Calu3 (cell line): ENCODE measurements at regions not wholly inside any gene's neighbourhood (a gene's known extent, or its start where the extent isn't known, plus 50 kb on each side); places are given as distances from the start of the nearest gene placed in this dataset.
A peak's percentile ranks its signal among the peaks of the same experiment; 100 is the strongest.

Experiments
- BruUV-seq: library from RNA; stranded (reverse); fragments of 400-500 nt; replicated peaks from 2 replicates; lab custom pipeline; 2021; lab: Mats Ljungman, UMichigan
- CTCF ChIA-PET: fragments of 300-600 bp; sonication (Branson Sonifier 250); formaldehyde crosslinking; loops from one replicate; lab custom pipeline; 2022; ENCODE audit warnings: antibody characterized with exemption; lab: Charles Lee
- DNase-seq: peaks from one replicate; pipeline ENCODE4 v3.0.0; 2022
- H3K27ac Mint-ChIP-seq: one replicate; pipeline ENCODE4 v1.8.0; 2022; ENCODE audit warnings: mixed read lengths; ENCODE audit not compliant: unreplicated experiment
- H3K27me3 Mint-ChIP-seq: one replicate; pipeline ENCODE4 v1.8.0; 2022; ENCODE audit warnings: mixed read lengths; ENCODE audit not compliant: unreplicated experiment
- H3K36me3 Mint-ChIP-seq: one replicate; pipeline ENCODE4 v1.8.0; 2022; ENCODE audit warnings: mild to moderate bottlenecking, moderate library complexity, mixed read lengths; ENCODE audit not compliant: insufficient read depth, unreplicated experiment
- H3K4me1 Mint-ChIP-seq: one replicate; pipeline ENCODE4 v1.8.0; 2022; ENCODE audit warnings: mild to moderate bottlenecking, low read depth, mixed read lengths; ENCODE audit not compliant: unreplicated experiment
- H3K4me3 Mint-ChIP-seq: one replicate; pipeline ENCODE4 v1.8.0; 2022; ENCODE audit warnings: mild to moderate bottlenecking, low read depth, moderate library complexity, mixed read lengths; ENCODE audit not compliant: unreplicated experiment
- H3K9me3 Mint-ChIP-seq: one replicate; pipeline ENCODE4 v1.8.0; 2022; ENCODE audit warnings: low read depth, mixed read lengths; ENCODE audit not compliant: unreplicated experiment
- intact Hi-C: fragments of 100-400 bp; cut with micrococcal nuclease; formaldehyde crosslinking; loops from one replicate; pipeline ENCODE4 v1.10.0; 2022; ENCODE audit not compliant: unreplicated experiment
- TF ChIP-seq, protein P1 (sequence below): fragments of 200-600 bp; IDR thresholded peaks from one replicate; pipeline ENCODE4 v1.8.0; 2022; ENCODE audit warnings: antibody characterized with exemption; ENCODE audit not compliant: unreplicated experiment

GRCh38 chr1:163257763-163258162, 55.0 kb upstream of the RGS5 start:
- BruUV-seq, result no TSS peak
- CTCF ChIA-PET, result interaction anchor here (0.7 to 1.6 kb wide), 3 partner anchors 8 to 40 kb away, joined by 3 to 4 read pairs (median 3); no protein-coding TSS in a partner anchor
- no peaks in the 10 kb centered on the region for H3K9me3 Mint-ChIP-seq

GRCh38 chr1:163258181-163258580, 55.5 kb upstream of the RGS5 start:
- BruUV-seq, result no TSS peak
- H3K27me3 Mint-ChIP-seq, result no peaks in the 10 kb centered on the region
- H3K27ac Mint-ChIP-seq, result no peak overlapping the region
- H3K9me3 Mint-ChIP-seq, result no peaks in the 10 kb centered on the region
- intact Hi-C loops, result no loop called here
- DNase-seq, result no peak
- H3K4me3 Mint-ChIP-seq, result no peak overlapping the region
- no peaks in the 10 kb centered on the region for H3K4me1 Mint-ChIP-seq
- CTCF ChIA-PET, result interaction anchor here (0.7 to 1.6 kb wide), 2 partner anchors 9 to 40 kb away, joined by 3 read pairs; no protein-coding TSS in a partner anchor
- TF ChIP-seq, protein P1, sequence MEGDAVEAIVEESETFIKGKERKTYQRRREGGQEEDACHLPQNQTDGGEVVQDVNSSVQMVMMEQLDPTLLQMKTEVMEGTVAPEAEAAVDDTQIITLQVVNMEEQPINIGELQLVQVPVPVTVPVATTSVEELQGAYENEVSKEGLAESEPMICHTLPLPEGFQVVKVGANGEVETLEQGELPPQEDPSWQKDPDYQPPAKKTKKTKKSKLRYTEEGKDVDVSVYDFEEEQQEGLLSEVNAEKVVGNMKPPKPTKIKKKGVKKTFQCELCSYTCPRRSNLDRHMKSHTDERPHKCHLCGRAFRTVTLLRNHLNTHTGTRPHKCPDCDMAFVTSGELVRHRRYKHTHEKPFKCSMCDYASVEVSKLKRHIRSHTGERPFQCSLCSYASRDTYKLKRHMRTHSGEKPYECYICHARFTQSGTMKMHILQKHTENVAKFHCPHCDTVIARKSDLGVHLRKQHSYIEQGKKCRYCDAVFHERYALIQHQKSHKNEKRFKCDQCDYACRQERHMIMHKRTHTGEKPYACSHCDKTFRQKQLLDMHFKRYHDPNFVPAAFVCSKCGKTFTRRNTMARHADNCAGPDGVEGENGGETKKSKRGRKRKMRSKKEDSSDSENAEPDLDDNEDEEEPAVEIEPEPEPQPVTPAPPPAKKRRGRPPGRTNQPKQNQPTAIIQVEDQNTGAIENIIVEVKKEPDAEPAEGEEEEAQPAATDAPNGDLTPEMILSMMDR, result no peak
- H3K36me3 Mint-ChIP-seq, result no peaks in the 10 kb centered on the region

More at GRCh38 chr1:163257763-163258162, 55.0 kb upstream of the RGS5 start:
- DNase-seq, result no peak
- Mint-ChIP-seq H3K4me3 (no peak overlapping the region), H3K4me1 (no peaks in the 10 kb centered on the region), H3K36me3 (no peaks in the 10 kb centered on the region), H3K27me3 (no peaks in the 10 kb centered on the region), H3K27ac (no peak overlapping the region)
- TF ChIP-seq, protein P1, result no peak
- intact Hi-C loops, result no loop called here

GRCh38 chr1:163263818-163264655, 57.7 kb upstream of the NUF2 start:
- Mint-ChIP-seq H3K4me3 (no peak overlapping the region), H3K9me3 (no peaks in the 10 kb centered on the region), H3K27me3 (no peaks in the 10 kb centered on the region), H3K4me1 (peaks cover 10% of the 10 kb centered on the region), H3K27ac (no peak overlapping the region), H3K36me3 (no peaks in the 10 kb centered on the region)
- intact Hi-C loops, result loop anchor here (5.0 kb wide), 1 partner anchor 67 kb away; no protein-coding TSS in a partner anchor
- no TSS peak for BruUV-seq
- TF ChIP-seq, protein P1, result no peak
- CTCF ChIA-PET, result interaction anchor here (0.6 kb wide), 1 partner anchor 39 kb away, joined by 3 read pairs; no protein-coding TSS in a partner anchor
- DNase-seq, result peak; percentile 3

- Mint-ChIP-seq H3K27me3 (no peaks in the 10 kb centered on the region), H3K36me3 (no peaks in the 10 kb centered on the region), H3K4me3 (no peak overlapping the region), H3K27ac (no peak overlapping the region), H3K4me1 (peaks cover 10% of the 10 kb centered on the region), H3K9me3 (no peaks in the 10 kb centered on the region)
- TF ChIP-seq, protein P1, result no peak
- no peak for DNase-seq
- intact Hi-C loops, result no loop called here
- CTCF ChIA-PET, result no interaction called here
- BruUV-seq, result no TSS peak
Observed at GRCh38 chr1:163265547-163265946, 56.2 kb upstream of the NUF2 start.
